ENCODE measurements at regions not wholly inside any gene's neighbourhood (a gene's known extent, or its start where the extent isn't known, plus 50 kb on each side); places are given as distances from the start of the nearest gene placed in this dataset.

- Histone ChIP-seq H3K4me2 (ENCODE audit: unreplicated experiment) (no peak overlapping the region), H3K4me3 (no peak overlapping the region), H3K36me3 (ENCODE audit: low read depth) (no peaks in the 10 kb centered on the region), H3K27ac (no peak overlapping the region), H3K27me3 (replicated peaks; ENCODE audit: insufficient read depth) (peaks cover 8% of the 10 kb centered on the region), H3K9ac (no peak overlapping the region), H3K9me3 (ENCODE audit: low read depth) (no peaks in the 10 kb centered on the region), H4K20me1 (ENCODE audit: insufficient read depth) (no peaks in the 10 kb centered on the region), H3F3A (ENCODE audit: insufficient read depth) (no peaks in the 10 kb centered on the region), H2AFZ (no peak overlapping the region), H3K79me2 (ENCODE audit: insufficient read depth) (no peaks in the 10 kb centered on the region), H3K9me2 (ENCODE audit: insufficient read depth) (no peaks in the 10 kb centered on the region), H3K4me1 (ENCODE audit: insufficient read depth) (no peaks in the 10 kb centered on the region)
- in situ Hi-C loops (cut with MboI), result no loop called here
- no peak for TF ChIP-seq EZH2phosphoT487 (IDR thresholded peaks at IDR 0.05; ENCODE audit: insufficient read depth, low read depth)
- no peak for TF ChIP-seq EZH2 (IDR thresholded peaks at IDR 0.05; ENCODE audit: insufficient read depth, poor library complexity, severe bottlenecking)
- no peak for DNase-seq
- 39 to 44% methylated on average over 2 of the region's 2 CpGs for WGBS, 2 experiments (ENCODE audit: low coverage in 1 of 2, low lambda C conversion rate in 2 of 2, missing lambda C conversion rate in 2 of 2)
Observed at GRCh38 chr2:175576270-175576669, 394.8 kb upstream of the ATP5MC3 start.

- TF ChIP-seq EZH2phosphoT487 (IDR thresholded peaks at IDR 0.05; ENCODE audit: insufficient read depth, low read depth), result no peak
- TF ChIP-seq EZH2 (IDR thresholded peaks at IDR 0.05; ENCODE audit: insufficient read depth, poor library complexity, severe bottlenecking), result no peak
- no peak overlapping the region for H3K27ac ChIP-seq
- no peak overlapping the region for H2AFZ ChIP-seq
- no peaks in the 10 kb centered on the region for H4K20me1 ChIP-seq (ENCODE audit: insufficient read depth)
- no peaks in the 10 kb centered on the region for H3K9me3 ChIP-seq (ENCODE audit: low read depth)
- in situ Hi-C loops (cut with MboI), result no loop called here
- no peak overlapping the region for H3K9ac ChIP-seq
- 56 to 57% methylated on average over 12 of the region's 12 CpGs for WGBS, 2 experiments (ENCODE audit: low coverage in 1 of 2, low lambda C conversion rate in 2 of 2, missing lambda C conversion rate in 2 of 2)
- H3K9me2 ChIP-seq (ENCODE audit: insufficient read depth), result no peaks in the 10 kb centered on the region
- no peaks in the 10 kb centered on the region for H3K36me3 ChIP-seq (ENCODE audit: low read depth)
- no peaks in the 10 kb centered on the region for H3K79me2 ChIP-seq (ENCODE audit: insufficient read depth)
- no peaks in the 10 kb centered on the region for H3K4me1 ChIP-seq (ENCODE audit: insufficient read depth)
- DNase-seq, result no peak
- H3F3A ChIP-seq (ENCODE audit: insufficient read depth), result no peaks in the 10 kb centered on the region
- H3K27me3 ChIP-seq (replicated peaks; ENCODE audit: insufficient read depth), result peaks cover 8% of the 10 kb centered on the region
- no peak overlapping the region for H3K4me3 ChIP-seq
- no peak overlapping the region for H3K4me2 ChIP-seq (ENCODE audit: unreplicated experiment)
Observed at GRCh38 chr2:175575346-175576258, 394.1 kb upstream of the ATP5MC3 start.

- H3K36me3 ChIP-seq (ENCODE audit: low read depth), result no peaks in the 10 kb centered on the region
- no peaks in the 10 kb centered on the region for H3K9me3 ChIP-seq (ENCODE audit: low read depth)
- H3K4me2 ChIP-seq (ENCODE audit: unreplicated experiment), result no peak overlapping the region
- no peaks in the 10 kb centered on the region for H3K4me1 ChIP-seq (ENCODE audit: insufficient read depth)
- TF ChIP-seq EZH2 (IDR thresholded peaks at IDR 0.05; ENCODE audit: insufficient read depth, poor library complexity, severe bottlenecking) (no peak), EZH2phosphoT487 (IDR thresholded peaks at IDR 0.05; ENCODE audit: insufficient read depth, low read depth) (no peak)
- H3K79me2 ChIP-seq (ENCODE audit: insufficient read depth), result no peaks in the 10 kb centered on the region
- H3K4me3 ChIP-seq, result no peak overlapping the region
- H3K27me3 ChIP-seq (replicated peaks; ENCODE audit: insufficient read depth), result peaks cover 8% of the 10 kb centered on the region
- H3K27ac ChIP-seq, result no peak overlapping the region
- 58 to 66% methylated on average over 3 of the region's 3 CpGs for WGBS, 2 experiments (ENCODE audit: low coverage in 1 of 2, low lambda C conversion rate in 2 of 2, missing lambda C conversion rate in 2 of 2)
- in situ Hi-C loops (cut with MboI), result no loop called here
- H3K9me2 ChIP-seq (ENCODE audit: insufficient read depth), result no peaks in the 10 kb centered on the region
- H3F3A ChIP-seq (ENCODE audit: insufficient read depth), result no peaks in the 10 kb centered on the region
- no peak overlapping the region for H2AFZ ChIP-seq
- no peaks in the 10 kb centered on the region for H4K20me1 ChIP-seq (ENCODE audit: insufficient read depth)
- H3K9ac ChIP-seq, result no peak overlapping the region
- no peak for DNase-seq
Observed at GRCh38 chr2:175574069-175574468, 392.6 kb upstream of the ATP5MC3 start.

- H3K9me3 ChIP-seq (ENCODE audit: low read depth), result no peaks in the 10 kb centered on the region
- no peak for TF ChIP-seq EZH2phosphoT487 (IDR thresholded peaks at IDR 0.05; ENCODE audit: insufficient read depth, low read depth)
- no peak for TF ChIP-seq EZH2 (IDR thresholded peaks at IDR 0.05; ENCODE audit: insufficient read depth, poor library complexity, severe bottlenecking)
- no peaks in the 10 kb centered on the region for H3K36me3 ChIP-seq (ENCODE audit: low read depth)
- no peak overlapping the region for H2AFZ ChIP-seq
- H3K4me3 ChIP-seq, result no peak overlapping the region
- H3K4me1 ChIP-seq (ENCODE audit: insufficient read depth), result no peaks in the 10 kb centered on the region
- H3K79me2 ChIP-seq (ENCODE audit: insufficient read depth), result no peaks in the 10 kb centered on the region
- no peak overlapping the region for H3K9ac ChIP-seq
- no peaks in the 10 kb centered on the region for H4K20me1 ChIP-seq (ENCODE audit: insufficient read depth)
- in situ Hi-C loops (cut with MboI), result no loop called here
- H3K27ac ChIP-seq, result no peak overlapping the region
- WGBS, 2 experiments (ENCODE audit: low coverage in 1 of 2, low lambda C conversion rate in 2 of 2, missing lambda C conversion rate in 2 of 2), result 61 to 64% methylated on average over 4 of the region's 4 CpGs
- H3K27me3 ChIP-seq (replicated peaks; ENCODE audit: insufficient read depth), result peaks cover 8% of the 10 kb centered on the region
- no peaks in the 10 kb centered on the region for H3K9me2 ChIP-seq (ENCODE audit: insufficient read depth)
- no peak overlapping the region for H3K4me2 ChIP-seq (ENCODE audit: unreplicated experiment)
- no peaks in the 10 kb centered on the region for H3F3A ChIP-seq (ENCODE audit: insufficient read depth)
- no peak for DNase-seq
Observed at GRCh38 chr2:175571078-175571653, 389.7 kb upstream of the ATP5MC3 start.

Measured in GM23248 (cell line).